ENCODE measurements at regions not wholly inside any gene's neighbourhood (a gene's known extent, or its start where the extent isn't known, plus 50 kb on each side); places are given as distances from the start of the nearest gene placed in this dataset.

- no peak for DNase-seq
Observed at GRCh38 chr13:76024151-76024550, 388.0 kb downstream of the LMO7 start.

- no peak for DNase-seq
Observed at GRCh38 chr13:76023652-76024051, 387.5 kb downstream of the LMO7 start.

- no peak for DNase-seq
Observed at GRCh38 chr13:76020421-76020955, 384.4 kb downstream of the LMO7 start.

GRCh38 chr13:76019421-76020044 is 383.4 kb downstream of the LMO7 start:
- DNase-seq = peak in 51 of 56 donors; percentile 3 to 87 (median 50)

- DNase-seq = no peak
Observed at GRCh38 chr13:76017861-76018556, 381.9 kb downstream of the LMO7 start.

GRCh38 chr13:76016799-76017400 is 380.8 kb downstream of the LMO7 start:
- DNase-seq = no peak

GRCh38 chr13:76014406-76015318 is 378.5 kb downstream of the LMO7 start:
- no peak for DNase-seq

GRCh38 chr13:76012091-76012721 is 376.1 kb downstream of the LMO7 start:
- DNase-seq = no peak

GRCh38 chr13:76009267-76009890 is 373.2 kb downstream of the LMO7 start:
- no peak for DNase-seq

- no peak for DNase-seq
Observed at GRCh38 chr13:76004416-76004815, 368.3 kb downstream of the LMO7 start.

- DNase-seq = no peak
Observed at GRCh38 chr13:76000131-76000530, 364.0 kb downstream of the LMO7 start.

DNA sequence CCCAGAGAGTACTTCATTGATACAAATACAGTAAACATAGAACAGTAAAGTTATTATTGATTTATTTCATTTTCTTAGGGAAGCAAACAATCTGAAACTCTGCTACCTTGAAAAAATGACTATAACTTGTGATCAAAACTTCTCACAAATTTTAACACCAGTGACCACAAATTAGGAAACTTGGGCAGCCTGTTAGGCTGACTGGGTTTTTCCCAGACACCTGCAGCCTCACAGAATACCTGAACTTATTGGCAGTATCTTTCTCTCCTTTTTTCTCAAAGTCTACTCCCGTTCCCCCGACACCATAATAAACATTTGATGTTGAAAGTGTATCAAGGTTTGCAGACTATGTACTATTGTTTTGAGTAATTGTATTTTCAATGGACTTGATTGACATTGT is 360.5 kb downstream of the LMO7 start:
- no peak for DNase-seq

DNA sequence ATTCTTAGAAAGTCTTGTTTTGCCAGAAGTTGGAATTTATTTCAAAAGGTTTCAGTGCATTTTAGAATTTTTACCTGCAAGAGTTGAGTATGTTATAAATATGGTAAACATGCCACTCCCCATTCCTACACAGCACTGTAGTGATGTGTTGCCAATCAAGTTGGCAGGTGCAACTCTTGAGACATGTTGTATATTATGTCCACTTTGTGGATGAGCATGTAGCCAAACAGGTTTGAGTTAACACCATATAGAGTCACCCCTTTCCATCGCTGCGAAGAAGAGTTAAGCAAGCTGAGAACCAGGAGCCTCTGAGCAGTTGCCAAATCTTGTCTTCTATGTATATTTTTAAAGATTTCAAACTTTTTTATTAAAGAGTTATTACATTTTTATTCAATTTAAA is 359.8 kb downstream of the LMO7 start:
- DNase-seq = no peak

- no peak for DNase-seq
Observed at GRCh38 chr13:75993823-75994222, 357.7 kb downstream of the LMO7 start.

DNA sequence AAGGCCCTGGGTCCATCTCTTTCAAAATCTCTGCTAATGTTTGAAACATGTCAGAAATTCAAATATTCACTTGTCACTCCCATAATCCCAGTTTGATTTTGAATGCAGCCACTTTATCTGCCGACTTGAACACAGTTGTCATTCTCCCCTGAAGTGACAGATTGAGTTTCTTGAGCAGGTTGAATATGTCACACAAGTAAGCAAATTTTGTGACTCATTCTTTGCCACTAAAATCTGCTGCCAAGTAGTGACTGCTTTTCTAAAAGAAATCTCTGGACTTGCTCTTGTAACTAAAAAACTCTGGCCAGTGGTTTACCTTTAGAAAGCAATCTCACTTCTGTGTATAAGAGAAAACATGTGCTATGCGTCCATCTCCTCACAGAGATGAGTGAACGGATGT is 357.1 kb downstream of the LMO7 start:
- DNase-seq = no peak

GRCh38 chr13:75986818-75987217 is 350.7 kb downstream of the LMO7 start:
- no peak for DNase-seq

DNA sequence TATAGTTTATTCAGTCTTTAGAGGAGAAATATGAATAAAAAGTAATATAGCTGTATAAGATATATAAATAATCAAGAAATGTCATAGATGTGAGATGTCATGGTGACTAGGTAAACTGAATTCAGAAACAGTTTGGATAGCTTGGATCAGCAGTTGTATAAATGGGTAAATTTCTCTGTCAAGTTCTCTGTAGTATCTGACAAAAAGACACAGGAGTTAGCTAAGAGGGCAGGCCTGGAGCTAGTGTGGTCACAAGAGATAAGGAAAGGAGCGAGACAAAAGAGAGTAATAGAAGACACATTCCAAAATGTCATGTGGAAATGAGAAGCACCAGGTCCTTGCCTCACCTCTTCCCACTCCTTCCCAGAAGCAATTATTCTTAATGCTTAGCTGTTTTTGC is 349.0 kb downstream of the LMO7 start:
- DNase-seq = no peak

DNA sequence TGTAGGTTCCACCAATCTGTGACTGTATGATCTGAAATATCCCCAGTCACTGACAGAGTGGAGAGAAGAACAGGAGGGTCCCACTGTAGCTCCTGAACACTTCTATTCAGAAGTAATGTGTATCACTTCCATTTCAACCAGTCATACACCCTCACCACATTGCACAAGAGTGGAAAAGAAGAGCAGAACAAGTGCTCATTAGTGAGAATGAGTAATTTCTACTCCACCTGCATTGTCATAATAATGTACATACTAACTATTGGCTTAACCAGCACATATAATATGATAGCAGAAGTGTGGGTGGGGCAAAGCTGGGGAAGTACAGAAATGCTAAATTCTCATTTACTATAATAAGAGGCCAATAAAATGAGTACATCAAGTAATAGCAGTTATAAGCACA is 342.7 kb downstream of the LMO7 start:
- no peak for DNase-seq

GRCh38 chr13:75968103-75968838 is 332.1 kb downstream of the LMO7 start:
- DNase-seq = no peak

- no peak for DNase-seq
Observed at GRCh38 chr13:75963302-75963701, 327.2 kb downstream of the LMO7 start.

Data from amygdala (tissue), 56 donors.